Stimulated activated CD8-positive, alpha-beta memory T cell treated with anti-CD3 and anti-CD28 coated beads, Interleukin-12 subunit alpha, Interleukin-12 subunit beta, amount 100 ng/mL, for 24 hours (primary cell): ENCODE measurements at regions not wholly inside any gene's neighbourhood (a gene's known extent, or its start where the extent isn't known, plus 50 kb on each side); places are given as distances from the start of the nearest gene placed in this dataset.
"Not testable (repeated sequence)": the region's sequence is repeated elsewhere in the genome, so short reads cannot be mapped to it uniquely, and the experiment has no call there.

Source experiments
- DNase-seq: peaks from one replicate; pipeline ENCODE4 v3.0.0-alpha.2; 2020; ENCODE audit errors: extremely low read depth

GRCh38 chr1:4118746-4119515, 218.9 kb upstream of the C1orf174 start:
- no peak for DNase-seq

DNA sequence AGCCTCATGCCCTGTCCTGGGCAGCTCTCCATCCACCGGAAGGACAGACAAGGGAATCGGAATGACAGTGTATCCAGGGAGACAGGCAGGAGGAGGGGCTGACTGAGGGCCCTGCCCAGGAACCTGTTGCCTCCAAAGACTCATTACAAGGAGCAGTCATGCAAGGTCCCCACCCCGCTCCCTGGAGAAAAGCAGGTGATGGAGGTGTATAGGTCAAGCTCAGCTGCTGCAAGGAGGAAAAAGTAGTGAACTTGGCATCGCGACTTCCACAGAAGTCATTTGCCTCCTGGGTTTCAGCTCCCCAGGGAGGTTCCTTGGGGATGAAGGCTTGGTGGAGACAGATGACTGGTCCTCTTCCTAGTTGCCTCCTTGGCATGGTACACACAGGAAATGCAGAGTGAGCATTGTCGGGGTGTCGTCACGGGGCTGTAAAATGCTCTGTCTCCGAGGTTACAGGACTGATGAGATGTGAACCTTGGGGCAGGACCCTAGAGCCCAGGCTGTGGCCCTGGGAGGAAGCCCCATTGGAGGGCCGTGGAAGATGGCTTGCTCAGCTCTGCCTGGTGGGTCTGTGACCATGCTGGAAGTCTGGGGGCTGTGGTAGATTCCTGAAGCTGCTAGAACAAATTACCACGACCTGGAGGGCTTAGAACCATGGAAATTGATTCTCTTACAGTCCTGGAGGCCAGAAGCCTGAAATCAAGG, 219.6 kb upstream of the C1orf174 start:
- no peak for DNase-seq

GRCh38 chr1:4120557-4121292, 220.7 kb upstream of the C1orf174 start:
- DNase-seq: no peak

- no peak for DNase-seq
These were observed 221.2 kb upstream of the C1orf174 start for GRCh38 chr1:4121293-4121684.

GRCh38 chr1:4121834-4122512, 221.9 kb upstream of the C1orf174 start:
- DNase-seq: no peak

DNA sequence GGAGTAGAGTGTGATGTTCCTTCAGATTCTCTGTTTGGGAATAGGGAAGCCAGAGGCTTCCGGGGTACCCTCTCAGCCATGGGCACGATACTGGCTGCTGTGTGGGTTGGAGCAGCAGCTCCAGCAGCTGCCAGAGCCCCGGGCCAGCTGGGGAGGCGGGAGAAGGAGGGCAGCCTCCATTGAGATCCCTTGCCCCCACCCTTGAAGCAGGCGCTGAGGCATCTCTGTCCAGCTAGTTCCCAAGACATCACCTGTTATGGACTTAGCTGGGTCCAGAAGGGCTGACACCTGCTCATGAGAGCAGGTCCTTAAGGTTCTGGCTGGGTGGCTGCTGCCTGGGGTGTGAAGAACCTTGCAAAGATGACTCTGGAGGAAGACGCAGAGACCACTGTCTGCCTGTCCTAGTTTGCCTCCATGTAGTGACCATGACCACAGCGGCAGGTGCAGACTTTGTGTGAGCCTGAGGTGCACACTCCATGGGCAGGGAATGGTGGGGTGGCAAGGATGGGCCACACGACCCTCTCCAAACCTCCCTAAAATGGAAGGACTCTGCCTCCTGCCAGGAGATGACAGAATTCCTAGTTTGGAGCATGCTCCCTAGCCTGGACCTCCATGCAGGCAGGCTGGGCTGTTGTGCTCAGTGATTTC, 222.6 kb upstream of the C1orf174 start:
- DNase-seq: no peak

DNA sequence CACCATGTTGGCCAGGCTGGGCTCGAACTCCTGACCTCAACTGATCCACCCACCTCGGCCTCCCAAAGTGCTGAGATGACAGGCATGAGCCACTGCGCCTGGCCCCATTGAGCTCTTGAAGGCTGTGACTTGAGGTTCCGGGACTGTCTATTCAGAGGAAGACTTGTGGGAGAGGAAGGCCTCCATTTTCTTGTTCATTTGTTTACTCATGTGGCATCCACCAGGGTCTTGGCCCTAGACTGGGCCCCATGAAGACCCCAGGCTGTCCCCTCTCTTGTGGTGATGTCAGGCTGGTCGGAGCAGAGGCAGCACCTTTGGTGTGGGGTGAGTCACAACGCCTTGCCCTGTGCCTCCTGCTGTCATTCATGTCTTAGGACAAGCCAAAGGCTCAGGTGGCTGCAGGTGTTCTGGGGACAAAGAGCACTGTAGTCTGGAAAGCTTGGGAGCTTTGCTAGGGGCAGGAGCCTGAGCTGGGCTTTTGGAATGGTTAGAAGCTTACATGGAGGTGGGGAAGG, 224.6 kb upstream of the C1orf174 start:
- DNase-seq: no peak

GRCh38 chr1:4126251-4126650, 226.2 kb upstream of the C1orf174 start:
- no peak for DNase-seq

DNA sequence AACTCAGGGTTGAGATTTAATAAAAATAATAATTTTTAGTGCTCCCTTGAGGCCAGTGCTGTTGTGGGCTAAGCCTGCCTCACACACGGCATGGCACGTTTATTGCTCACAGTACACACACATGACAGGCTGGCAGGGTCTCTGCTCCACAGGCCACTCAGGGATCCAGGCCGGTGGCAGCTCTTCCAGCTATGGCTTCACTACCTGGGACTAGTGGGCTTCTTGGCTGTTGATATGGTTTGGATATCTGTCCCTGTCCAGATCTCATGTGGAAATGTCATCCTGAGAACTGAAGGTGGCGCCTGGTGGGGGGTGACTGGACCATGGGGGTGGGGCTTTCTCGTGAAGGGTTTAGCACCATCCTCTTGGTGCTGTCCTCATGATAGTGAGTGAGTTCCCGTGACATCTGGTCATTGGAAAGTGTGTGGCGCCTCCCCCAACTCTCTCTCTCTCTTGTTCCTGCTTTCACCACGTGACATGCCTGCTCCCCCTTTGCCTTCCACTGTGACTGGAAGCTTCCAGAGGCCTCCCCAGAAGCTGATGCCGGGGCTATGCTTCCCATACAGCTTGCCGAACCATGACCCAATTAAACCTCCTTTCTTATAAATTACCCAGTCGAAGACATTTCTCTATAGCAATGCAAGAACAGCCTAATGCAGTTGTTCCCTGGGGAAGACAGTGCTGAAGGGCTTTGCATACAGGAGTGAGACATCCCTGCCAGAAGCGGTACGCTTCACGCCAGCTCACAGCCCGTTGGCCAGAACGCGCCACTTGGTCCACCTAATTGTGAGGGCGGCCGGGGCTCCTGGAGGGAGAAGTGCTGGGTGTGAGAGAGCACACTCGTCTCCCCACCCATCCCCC, 226.9 kb upstream of the C1orf174 start:
- no peak for DNase-seq

GRCh38 chr1:4127592-4128140, 227.6 kb upstream of the C1orf174 start:
- no peak for DNase-seq

GRCh38 chr1:4128616-4129015, 228.5 kb upstream of the C1orf174 start:
- no peak for DNase-seq

- no peak for DNase-seq
These were observed 229.6 kb upstream of the C1orf174 start for GRCh38 chr1:4129693-4130092.

DNA sequence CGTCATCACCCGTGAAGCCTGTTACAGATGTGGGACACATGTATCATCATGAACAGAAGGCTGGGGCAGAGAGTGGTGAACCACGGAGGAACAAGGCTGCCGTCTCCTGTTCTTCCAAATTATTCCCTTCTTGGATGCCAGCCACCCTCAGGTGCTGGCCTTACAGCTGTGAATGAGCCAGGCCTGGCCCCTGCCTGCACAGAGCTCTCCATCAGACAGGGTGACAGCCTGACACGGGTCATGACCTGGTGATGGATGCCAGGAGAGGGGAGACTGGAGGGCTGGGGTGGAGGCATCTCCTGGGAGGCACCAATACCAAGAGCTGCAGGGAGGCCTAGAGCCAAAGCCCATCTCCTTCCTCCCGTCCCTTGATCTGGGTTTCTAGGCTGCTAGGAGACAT, 230.0 kb upstream of the C1orf174 start:
- DNase-seq: no peak

GRCh38 chr1:4131734-4132133, 231.7 kb upstream of the C1orf174 start:
- DNase-seq: no peak

GRCh38 chr1:4132352-4133296, 232.6 kb upstream of the C1orf174 start:
- DNase-seq: no peak

DNA sequence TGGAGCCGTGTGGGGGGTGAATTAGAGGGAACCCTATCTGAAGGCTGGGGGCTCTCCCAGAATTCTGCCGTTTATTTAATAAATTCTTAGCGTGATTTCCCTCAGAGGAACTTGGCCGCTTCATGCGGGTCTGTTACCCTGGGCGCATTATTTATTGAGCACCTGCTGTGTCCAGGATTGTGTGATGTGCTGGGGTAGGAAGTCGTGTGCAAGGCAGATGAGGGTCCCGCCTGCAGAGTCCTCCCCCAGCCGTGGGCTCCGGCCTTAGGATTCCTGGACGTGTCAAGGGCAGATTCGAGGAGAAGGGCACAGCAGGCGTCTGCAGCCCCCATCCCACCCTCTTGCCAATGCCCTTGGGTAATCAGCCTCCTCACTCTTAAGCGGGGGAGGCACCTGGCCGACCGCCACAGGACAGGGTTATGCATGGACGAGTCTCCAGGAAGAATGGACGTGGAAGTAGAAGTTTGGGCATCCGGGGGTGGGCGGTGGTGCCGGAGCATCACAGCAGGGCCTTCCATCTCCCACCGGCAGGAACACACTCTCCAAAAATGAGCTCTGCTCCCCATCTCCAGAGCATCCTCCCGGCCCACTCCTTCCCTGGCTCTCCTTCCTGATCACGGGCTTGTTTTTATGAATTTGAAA, 233.3 kb upstream of the C1orf174 start:
- DNase-seq: no peak

DNA sequence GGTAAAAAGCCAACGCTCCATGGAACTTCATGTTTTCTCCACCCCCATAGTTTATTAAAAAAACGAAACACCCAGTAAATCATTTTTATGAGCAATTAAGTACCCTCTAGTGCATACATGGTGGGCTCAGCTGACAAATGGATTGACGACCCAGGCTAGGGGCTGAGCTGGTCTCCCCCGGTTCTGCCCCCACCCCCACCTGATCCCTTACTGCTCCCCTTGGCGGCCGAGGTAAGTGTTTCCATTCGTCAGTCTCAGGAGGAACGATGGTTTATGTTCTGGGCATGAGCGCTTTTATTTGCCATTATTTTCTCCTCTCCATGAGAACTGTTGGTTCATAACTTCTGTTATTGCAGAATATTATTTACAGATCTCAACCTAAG, 233.9 kb upstream of the C1orf174 start:
- DNase-seq: no peak

DNA sequence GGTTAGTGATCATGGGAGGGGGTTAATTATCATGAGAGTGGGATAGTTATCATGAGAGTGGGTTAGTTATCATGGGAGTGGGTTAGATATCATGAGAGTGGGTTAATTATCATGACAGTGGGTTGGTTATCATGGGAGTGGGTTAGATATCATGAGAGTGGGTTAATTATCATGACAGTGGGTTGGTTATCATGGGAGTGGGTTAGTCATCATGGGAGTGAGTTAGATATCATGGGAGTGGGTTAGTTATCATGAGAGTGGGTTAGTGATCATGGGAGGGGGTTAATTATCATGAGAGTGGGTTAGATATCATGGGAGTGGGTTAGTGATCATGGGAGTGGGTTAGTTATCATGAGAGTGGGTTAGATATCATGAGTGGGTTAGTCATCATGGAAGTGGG, 235.8 kb upstream of the C1orf174 start:
- DNase-seq: not testable (repeated sequence)
